Mesendoderm (in vitro differentiated cells): ENCODE measurements at regions not wholly inside any gene's neighbourhood (a gene's known extent, or its start where the extent isn't known, plus 50 kb on each side); places are given as distances from the start of the nearest gene placed in this dataset.
A peak's percentile ranks its signal among the peaks of the same experiment; 100 is the strongest.

ENCODE experiments used
- DNase-seq: peaks from one replicate; pipeline ENCODE4 v3.0.0; 2013
- H2AK5ac ChIP-seq: 2 replicates; pipeline ENCODE4 v1.6.1; 2013; ENCODE audit warnings: low read length, inconsistent platforms
- H2BK120ac ChIP-seq: 2 replicates; pipeline ENCODE4 v1.6.1; 2013; ENCODE audit warnings: low read depth, mild to moderate bottlenecking, low read length, moderate library complexity, mixed read lengths
- H2BK15ac ChIP-seq: replicated peaks from 2 replicates; pipeline ENCODE4 v1.6.1; 2013; ENCODE audit warnings: low read depth, mild to moderate bottlenecking, moderate library complexity
- H2BK5ac ChIP-seq: 2 replicates; pipeline ENCODE4 v1.6.1; 2013; ENCODE audit warnings: low read length, inconsistent platforms
- H3K18ac ChIP-seq: 2 replicates; pipeline ENCODE4 v1.6.1; 2013; ENCODE audit warnings: mild to moderate bottlenecking, low read length, mixed read lengths
- H3K23ac ChIP-seq: one replicate; pipeline ENCODE4 v1.6.1; 2013; ENCODE audit warnings: low read length
- H3K27ac ChIP-seq: 2 replicates; pipeline ENCODE4 v1.5.1; 2013; ENCODE audit warnings: low read depth, mild to moderate bottlenecking, inconsistent platforms, low read length, moderate library complexity
- H3K27me3 ChIP-seq: 2 replicates; pipeline ENCODE4 v1.6.1; 2013; ENCODE audit warnings: low read length, control low read depth, mild to moderate bottlenecking, inconsistent platforms; ENCODE audit not compliant: insufficient read depth, poor library complexity
- H3K36me3 ChIP-seq: 2 replicates; pipeline ENCODE4 v1.6.1; 2013; ENCODE audit warnings: low read length, inconsistent platforms; ENCODE audit not compliant: control insufficient read depth, insufficient read depth
- H3K4ac ChIP-seq: one replicate; pipeline ENCODE4 v1.6.1; 2013; ENCODE audit warnings: low read depth, mild to moderate bottlenecking, low read length, moderate library complexity
- H3K4me1 ChIP-seq: 2 replicates; pipeline ENCODE4 v1.6.1; 2013; ENCODE audit warnings: low read depth, low read length, inconsistent platforms; ENCODE audit not compliant: control insufficient read depth
- H3K4me2 ChIP-seq: 2 replicates; pipeline ENCODE4 v1.6.1; 2013; ENCODE audit warnings: low read length
- H3K4me3 ChIP-seq: 2 replicates; pipeline ENCODE4 v1.5.1; 2013; ENCODE audit warnings: mild to moderate bottlenecking, low read length
- H3K56ac ChIP-seq: one replicate; pipeline ENCODE4 v1.6.1; 2013; ENCODE audit warnings: low read length
- H3K79me1 ChIP-seq: 2 replicates; pipeline ENCODE4 v1.6.1; 2013; ENCODE audit warnings: low read length, inconsistent platforms
- H3K79me2 ChIP-seq: 2 replicates; pipeline ENCODE4 v1.6.1; 2013; ENCODE audit warnings: mild to moderate bottlenecking, low read length; ENCODE audit not compliant: control insufficient read depth, insufficient read depth
- H3K9ac ChIP-seq: 2 replicates; pipeline ENCODE4 v1.6.1; 2013; ENCODE audit warnings: low read length, inconsistent platforms
- H4K5ac ChIP-seq: one replicate; pipeline ENCODE4 v1.6.1; 2013; ENCODE audit warnings: low read length
- H4K8ac ChIP-seq: one replicate; pipeline ENCODE4 v1.6.1; 2013; ENCODE audit warnings: low read depth, mild to moderate bottlenecking, control low read depth, low read length, moderate library complexity
- WGBS: extraction: QIAGEN DNeasy Blood & Tissue Kit; methylation state at CpG from one replicate; pipeline ENCODE4 v1.1.7; 2013; ENCODE audit warnings: low lambda C conversion rate, missing lambda C conversion rate; ENCODE audit not compliant: insufficient coverage; ENCODE audit errors: extremely low coverage; 5-methylcytosine and 5-hydroxymethylcytosine counted together

DNA sequence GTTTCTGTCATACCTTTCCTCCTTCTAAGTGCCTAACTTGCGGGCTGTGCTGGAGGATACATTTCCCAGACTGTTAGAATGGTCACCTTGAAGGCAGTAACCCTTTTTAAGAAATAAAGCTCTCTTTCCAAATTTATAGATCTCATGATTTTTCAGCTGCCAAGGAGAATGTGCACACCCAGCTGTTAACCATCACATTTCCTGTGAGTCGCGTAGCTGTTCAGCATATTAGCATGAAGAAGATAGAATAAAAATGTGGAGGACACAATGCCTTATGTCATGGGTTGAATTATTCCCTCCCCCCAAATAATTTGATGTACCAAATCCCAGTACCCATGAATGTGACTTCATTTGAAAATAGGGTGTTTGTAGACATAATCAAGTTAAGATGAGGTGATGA lies 729.4 kb downstream of the MTRR start:
- Histone ChIP-seq H2BK15ac (no peak overlapping the region), H2BK120ac (no peak overlapping the region), H3K9ac (no peak overlapping the region), H3K79me2 (no peaks in the 10 kb centered on the region), H3K4me3 (no peak overlapping the region), H4K8ac (no peak overlapping the region), H3K27ac (no peak overlapping the region), H2AK5ac (no peak overlapping the region), H4K5ac (no peak overlapping the region), H3K4ac (no peak overlapping the region), H3K79me1 (no peaks in the 10 kb centered on the region), H3K18ac (no peak overlapping the region), H3K4me2 (no peak overlapping the region), H3K36me3 (no peaks in the 10 kb centered on the region), H3K27me3 (no peaks in the 10 kb centered on the region), H3K23ac (no peak overlapping the region), H3K4me1 (no peaks in the 10 kb centered on the region), H3K56ac (no peak overlapping the region), H2BK5ac (no peak overlapping the region)
- WGBS, result no CpG with 5 or more reads among the region's 3 CpGs
- no peak for DNase-seq

DNA sequence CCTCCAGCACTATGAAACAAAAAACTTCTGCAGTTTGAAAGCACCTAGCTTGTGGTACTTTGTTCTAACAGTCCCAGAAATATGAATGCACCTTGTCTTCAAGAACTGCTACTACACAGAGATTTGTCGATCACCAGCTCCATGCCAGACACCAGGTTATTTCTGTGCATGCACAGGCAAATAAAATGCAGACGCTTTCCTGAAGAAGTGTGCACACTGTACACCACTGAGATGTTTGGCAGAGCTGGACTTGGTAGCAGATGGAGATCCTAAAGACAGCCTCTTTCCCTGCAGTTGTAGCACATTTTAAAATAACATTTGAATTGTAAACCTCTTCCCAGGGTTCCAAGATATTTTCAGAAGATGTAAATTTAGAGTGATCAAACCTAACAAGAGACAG lies 730.0 kb downstream of the MTRR start:
- no peak for DNase-seq
- Histone ChIP-seq H3K79me1 (no peaks in the 10 kb centered on the region), H3K79me2 (no peaks in the 10 kb centered on the region), H3K18ac (no peak overlapping the region), H4K8ac (no peak overlapping the region), H3K9ac (no peak overlapping the region), H4K5ac (no peak overlapping the region), H3K56ac (no peak overlapping the region), H2BK120ac (no peak overlapping the region), H2BK15ac (no peak overlapping the region), H3K27ac (no peak overlapping the region), H3K4ac (no peak overlapping the region), H3K27me3 (no peaks in the 10 kb centered on the region), H3K36me3 (no peaks in the 10 kb centered on the region), H3K4me1 (no peaks in the 10 kb centered on the region), H3K23ac (no peak overlapping the region), H2AK5ac (no peak overlapping the region), H3K4me3 (no peak overlapping the region), H2BK5ac (no peak overlapping the region), H3K4me2 (no peak overlapping the region)
- WGBS, result no CpG with 5 or more reads among the region's 2 CpGs

DNA sequence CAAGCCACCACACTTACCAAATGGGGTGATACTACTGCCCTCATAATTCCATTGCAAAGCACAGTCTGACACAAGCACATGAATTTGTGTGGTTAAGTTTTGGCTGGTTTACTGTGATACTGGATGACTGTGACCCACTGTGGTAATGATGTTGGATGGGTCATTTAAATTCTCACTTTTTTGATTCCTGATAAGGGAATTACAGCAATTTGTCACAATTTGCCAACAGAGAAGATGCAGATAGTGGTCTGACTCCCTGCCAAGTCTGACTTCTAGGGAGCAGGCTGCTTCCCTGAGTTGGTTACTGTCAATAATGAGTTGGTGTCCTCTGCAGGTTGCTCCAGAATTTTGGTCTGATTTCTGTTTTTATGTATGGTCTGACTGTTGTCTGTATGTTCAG lies 731.9 kb downstream of the MTRR start:
- no peak overlapping the region for H3K27ac ChIP-seq
- no peak overlapping the region for H3K4ac ChIP-seq
- H3K4me1 ChIP-seq, result peaks cover 3% of the 10 kb centered on the region
- no peak overlapping the region for H3K23ac ChIP-seq
- no peak overlapping the region for H2BK5ac ChIP-seq
- peak; percentile 40 for DNase-seq
- no peaks in the 10 kb centered on the region for H3K79me1 ChIP-seq
- no peaks in the 10 kb centered on the region for H3K36me3 ChIP-seq
- no peak overlapping the region for H2AK5ac ChIP-seq
- H3K27me3 ChIP-seq, result no peaks in the 10 kb centered on the region
- H4K8ac ChIP-seq, result no peak overlapping the region
- H2BK120ac ChIP-seq, result no peak overlapping the region
- no peak overlapping the region for H3K4me2 ChIP-seq
- no peaks in the 10 kb centered on the region for H3K79me2 ChIP-seq
- H3K9ac ChIP-seq, result no peak overlapping the region
- H3K56ac ChIP-seq, result no peak overlapping the region
- no peak overlapping the region for H2BK15ac ChIP-seq
- H4K5ac ChIP-seq, result no peak overlapping the region
- H3K4me3 ChIP-seq, result no peak overlapping the region
- no peak overlapping the region for H3K18ac ChIP-seq

DNA sequence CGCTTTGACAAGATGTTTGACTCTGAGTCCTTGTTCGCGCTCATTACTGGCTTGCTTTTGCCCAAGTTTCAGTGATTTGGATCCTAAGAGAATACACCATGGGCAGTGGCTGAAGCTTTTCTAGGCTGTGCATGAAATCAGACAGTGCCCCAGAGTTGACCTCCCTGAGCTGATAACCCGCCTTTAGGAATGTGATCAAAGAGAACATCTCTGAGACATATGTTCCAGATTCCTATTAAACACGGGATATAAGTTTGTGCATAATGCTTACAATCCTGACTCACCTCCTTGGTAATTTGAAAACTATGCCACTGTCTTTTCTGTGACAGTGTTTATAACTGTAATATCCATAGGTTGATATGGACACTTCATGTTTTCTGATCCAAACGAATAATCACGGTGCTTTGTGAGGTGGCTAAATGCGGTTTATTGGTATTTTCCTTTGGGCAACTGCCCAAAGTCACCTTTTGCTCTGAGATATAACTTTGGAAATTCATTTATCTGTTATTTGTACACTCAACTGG lies 732.9 kb downstream of the MTRR start:
- Histone ChIP-seq H3K56ac (no peak overlapping the region), H3K9ac (no peak overlapping the region), H3K4me2 (no peak overlapping the region), H3K27me3 (no peaks in the 10 kb centered on the region), H2BK120ac (no peak overlapping the region), H3K18ac (no peak overlapping the region), H3K27ac (no peak overlapping the region), H2AK5ac (no peak overlapping the region), H4K8ac (no peak overlapping the region), H3K4me3 (no peak overlapping the region), H3K79me1 (no peaks in the 10 kb centered on the region), H3K23ac (no peak overlapping the region), H3K79me2 (no peaks in the 10 kb centered on the region), H3K4me1 (peaks cover 4% of the 10 kb centered on the region), H2BK15ac (no peak overlapping the region), H3K36me3 (no peaks in the 10 kb centered on the region), H4K5ac (no peak overlapping the region), H2BK5ac (no peak overlapping the region), H3K4ac (no peak overlapping the region)
- DNase-seq, result no peak
- WGBS, result no CpG with 5 or more reads among the region's 8 CpGs

DNA sequence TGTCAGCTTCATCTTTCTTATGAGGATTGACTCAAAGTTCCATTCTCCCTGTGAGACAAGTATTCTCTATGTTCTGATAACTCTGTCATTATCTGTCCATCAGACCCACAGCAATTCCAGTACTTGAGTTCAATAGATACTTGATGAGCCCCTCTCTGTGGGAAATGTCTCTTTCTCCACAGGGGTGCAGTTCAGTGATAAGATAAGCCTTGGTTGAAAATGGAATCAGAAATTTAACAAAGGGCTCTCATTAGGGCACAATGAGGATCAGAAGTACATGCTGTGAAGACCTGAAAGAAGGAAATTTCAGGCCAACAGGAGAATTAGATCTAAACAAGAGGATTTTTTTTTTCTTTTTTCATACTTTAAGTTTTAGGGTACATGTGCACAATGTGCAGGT lies 737.3 kb downstream of the MTRR start:
- Histone ChIP-seq H3K79me2 (no peaks in the 10 kb centered on the region), H2BK5ac (no peak overlapping the region), H2AK5ac (no peak overlapping the region), H3K18ac (no peak overlapping the region), H3K23ac (no peak overlapping the region), H3K27ac (no peak overlapping the region), H3K4me2 (no peak overlapping the region), H2BK15ac (no peak overlapping the region), H3K9ac (no peak overlapping the region), H2BK120ac (no peak overlapping the region), H3K56ac (no peak overlapping the region), H4K5ac (no peak overlapping the region), H3K36me3 (no peaks in the 10 kb centered on the region), H3K27me3 (no peaks in the 10 kb centered on the region), H3K4me1 (peaks cover 4% of the 10 kb centered on the region), H4K8ac (no peak overlapping the region), H3K4me3 (no peak overlapping the region), H3K79me1 (no peaks in the 10 kb centered on the region), H3K4ac (no peak overlapping the region)
- DNase-seq, result peak; percentile 94

DNA sequence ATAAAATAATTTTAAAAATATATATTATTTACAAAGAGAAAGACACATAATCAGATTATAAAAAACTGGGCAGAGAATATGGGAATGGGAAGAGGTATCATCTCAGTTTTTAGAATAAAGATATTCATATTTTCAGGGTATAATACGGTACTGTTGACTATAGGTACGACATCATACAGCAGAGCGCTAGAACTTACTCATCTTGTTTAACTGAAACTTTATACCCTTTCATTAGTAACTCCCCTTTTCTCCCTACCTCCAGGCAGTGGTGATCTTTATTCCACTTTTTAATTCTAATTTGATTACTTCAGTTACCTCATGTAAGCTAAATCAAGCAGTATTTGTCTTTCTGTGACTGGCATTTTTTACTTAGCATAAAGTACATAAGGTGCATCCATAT lies 742.1 kb downstream of the MTRR start:
- Histone ChIP-seq H3K23ac (no peak overlapping the region), H3K27me3 (no peaks in the 10 kb centered on the region), H3K4ac (no peak overlapping the region), H3K56ac (no peak overlapping the region), H3K79me2 (no peaks in the 10 kb centered on the region), H2AK5ac (no peak overlapping the region), H3K4me3 (no peak overlapping the region), H3K36me3 (no peaks in the 10 kb centered on the region), H2BK15ac (no peak overlapping the region), H3K9ac (no peak overlapping the region), H3K27ac (no peak overlapping the region), H4K5ac (no peak overlapping the region), H3K79me1 (no peaks in the 10 kb centered on the region), H2BK5ac (no peak overlapping the region), H3K4me2 (no peak overlapping the region), H2BK120ac (no peak overlapping the region), H3K4me1 (no peaks in the 10 kb centered on the region), H4K8ac (no peak overlapping the region), H3K18ac (no peak overlapping the region)
- no peak for DNase-seq
- WGBS, result no CpG with 5 or more reads among the region's 3 CpGs
